Fibroblast of lung (primary cell): ENCODE measurements at regions not wholly inside any gene's neighbourhood (a gene's known extent, or its start where the extent isn't known, plus 50 kb on each side); places are given as distances from the start of the nearest gene placed in this dataset.

ENCODE experiments used
- DNase-seq, 2 donors: peaks; one replicate each; pipeline versions ENCODE4 v3.0.0 to v3.0.0-alpha.2; 2010; ENCODE audit warnings: low read depth in 2 of 2
- H2AFZ ChIP-seq: 2 replicates; pipeline ENCODE4 v1.5.1; 2012; ENCODE audit warnings: low read length, control low read depth, inconsistent platforms
- H3K27ac ChIP-seq: 2 replicates; pipeline ENCODE4 v1.5.1; 2011; ENCODE audit warnings: low read length, control low read depth; ENCODE audit not compliant: insufficient read depth
- H3K27me3 ChIP-seq: 2 replicates; pipeline ENCODE4 v1.5.1; 2011; ENCODE audit warnings: mild to moderate bottlenecking, low read length; ENCODE audit not compliant: control insufficient read depth, insufficient read depth
- H3K36me3 ChIP-seq: 2 replicates; pipeline ENCODE4 v1.5.1; 2011; ENCODE audit warnings: low read length; ENCODE audit not compliant: control insufficient read depth, insufficient read depth
- H3K4me1 ChIP-seq: 2 replicates; pipeline ENCODE4 v1.5.1; 2011; ENCODE audit warnings: low read length; ENCODE audit not compliant: control insufficient read depth, insufficient read depth; ENCODE audit errors: extremely low read depth
- H3K4me2 ChIP-seq: 2 replicates; pipeline ENCODE4 v1.5.1; 2011; ENCODE audit warnings: low read length, control low read depth; ENCODE audit not compliant: insufficient read depth; ENCODE audit errors: extremely low read depth
- H3K4me3 ChIP-seq, 4 experiments: fragments of 200-600 bp in 1 of 4; sonication (generic) in 1 of 4; replicated peaks in 1 of 4; 2 replicates each; pipeline ENCODE4 v1.5.1; 2011 to 2016; ENCODE audit warnings: low read length in 4 of 4, low read depth in 3 of 4, mild to moderate bottlenecking in 3 of 4, control low read depth in 2 of 4, inconsistent platforms in 1 of 4, mixed read lengths in 1 of 4; ENCODE audit not compliant: insufficient read depth in 1 of 4; ENCODE audit errors: control extremely low read depth in 1 of 4
- H3K79me2 ChIP-seq: 2 replicates; pipeline ENCODE4 v1.5.1; 2012; ENCODE audit warnings: mild to moderate bottlenecking, low read length, inconsistent platforms; ENCODE audit not compliant: control insufficient read depth, insufficient read depth
- H3K9ac ChIP-seq: 2 replicates; pipeline ENCODE4 v1.5.1; 2011; ENCODE audit warnings: mild to moderate bottlenecking, low read length, control low read depth; ENCODE audit not compliant: insufficient read depth
- H3K9me3 ChIP-seq: 2 replicates; pipeline ENCODE4 v1.5.1; 2012; ENCODE audit warnings: low read depth, low read length; ENCODE audit not compliant: control insufficient read depth, insufficient read depth
- H4K20me1 ChIP-seq: 2 replicates; pipeline ENCODE4 v1.5.1; 2011; ENCODE audit warnings: low read length; ENCODE audit not compliant: control insufficient read depth, insufficient read depth; ENCODE audit errors: extremely low read depth
- CTCF ChIP-seq, 2 donors: IDR thresholded peaks in 1 of 2; conservative IDR thresholded peaks in 1 of 2; 1 replicate in 1 of 2; 2 replicates in 1 of 2; pipeline ENCODE4 v1.5.1; 2011 to 2012; ENCODE audit warnings: low read length in 2 of 2, control low read depth in 1 of 2, inconsistent platforms in 1 of 2, low read depth in 1 of 2, mild to moderate bottlenecking in 1 of 2
- EZH2 ChIP-seq: IDR thresholded peaks from 2 replicates; pipeline ENCODE4 v1.5.1; 2012; ENCODE audit warnings: low read length, control low read depth, mild to moderate bottlenecking; ENCODE audit errors: missing control alignments

GRCh38 chr20:39144757-39145156 lies 182.6 kb downstream of the DHX35 start:
- Histone ChIP-seq H3K9ac (no peak overlapping the region), H3K79me2 (no peaks in the 10 kb centered on the region), H3K36me3 (no peaks in the 10 kb centered on the region), H2AFZ (no peak overlapping the region), H3K4me3 (no peak overlapping the region), H3K27me3 (no peaks in the 10 kb centered on the region), H3K4me1 (no peaks in the 10 kb centered on the region), H3K27ac (no peak overlapping the region), H4K20me1 (no peaks in the 10 kb centered on the region), H3K9me3 (no peaks in the 10 kb centered on the region), H3K4me2 (no peak overlapping the region)
- DNase-seq: no peak
- TF ChIP-seq CTCF (conservative IDR thresholded peaks at IDR 0.05 in 1 of 2, IDR thresholded peaks at IDR 0.05 in 1 of 2; ENCODE audit: low read depth in 1 of 2, low read length in 2 of 2) (no peak), EZH2 (no peak)

DNA sequence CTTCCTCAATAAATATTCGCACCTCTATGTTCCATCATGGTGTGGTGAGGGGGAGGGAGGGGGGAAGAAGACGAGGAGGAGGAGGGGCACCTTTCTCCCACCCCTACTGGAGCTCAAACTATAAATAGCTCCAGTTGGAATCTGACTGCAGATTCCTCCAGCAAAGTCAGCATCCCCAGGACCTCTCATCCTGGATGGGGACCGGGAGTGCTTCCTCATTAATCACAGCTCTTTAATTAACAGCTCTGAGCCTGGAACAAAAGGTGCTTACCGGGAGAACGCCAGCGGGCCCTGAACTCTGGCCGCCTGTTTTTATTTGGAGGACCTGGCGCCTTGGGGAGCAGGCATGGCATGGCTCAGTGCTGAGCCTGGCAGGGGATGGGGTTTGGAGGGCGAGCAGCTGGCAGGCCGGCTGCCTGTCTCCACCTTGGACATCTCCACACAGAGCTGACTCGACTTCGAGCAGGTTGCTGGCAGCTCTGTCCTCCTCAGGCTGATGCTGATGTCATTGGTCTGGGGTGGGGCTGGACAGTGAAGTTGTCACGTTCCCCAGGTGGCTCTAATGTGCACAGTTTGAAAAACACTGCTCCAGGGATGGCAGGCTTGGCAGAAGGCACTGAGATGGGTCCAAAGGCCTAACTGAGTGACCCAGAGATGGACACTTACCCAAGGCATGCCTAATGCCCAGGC lies 180.4 kb downstream of the DHX35 start:
- H4K20me1 ChIP-seq: no peaks in the 10 kb centered on the region
- no peaks in the 10 kb centered on the region for H3K79me2 ChIP-seq
- H3K9me3 ChIP-seq: no peaks in the 10 kb centered on the region
- H3K9ac ChIP-seq: no peak overlapping the region
- no peak for DNase-seq
- no peak overlapping the region for H3K4me2 ChIP-seq
- TF ChIP-seq CTCF (conservative IDR thresholded peaks at IDR 0.05 in 1 of 2, IDR thresholded peaks at IDR 0.05 in 1 of 2; ENCODE audit: low read depth in 1 of 2, low read length in 2 of 2): no peak
- TF ChIP-seq EZH2: no peak
- no peak overlapping the region for H2AFZ ChIP-seq
- no peaks in the 10 kb centered on the region for H3K4me1 ChIP-seq
- no peak overlapping the region for H3K4me3 ChIP-seq
- H3K27me3 ChIP-seq: no peaks in the 10 kb centered on the region
- no peak overlapping the region for H3K27ac ChIP-seq
- no peaks in the 10 kb centered on the region for H3K36me3 ChIP-seq

- no peak overlapping the region for H3K4me3 ChIP-seq
- H3K36me3 ChIP-seq: no peaks in the 10 kb centered on the region
- H3K4me1 ChIP-seq: no peaks in the 10 kb centered on the region
- H3K9me3 ChIP-seq: no peaks in the 10 kb centered on the region
- H3K4me2 ChIP-seq: no peak overlapping the region
- DNase-seq: no peak
- no peak overlapping the region for H2AFZ ChIP-seq
- no peak for TF ChIP-seq EZH2
- no peak for TF ChIP-seq CTCF (conservative IDR thresholded peaks at IDR 0.05 in 1 of 2, IDR thresholded peaks at IDR 0.05 in 1 of 2; ENCODE audit: low read depth in 1 of 2, low read length in 2 of 2)
- no peaks in the 10 kb centered on the region for H3K79me2 ChIP-seq
- no peaks in the 10 kb centered on the region for H3K27me3 ChIP-seq
- no peak overlapping the region for H3K27ac ChIP-seq
- no peaks in the 10 kb centered on the region for H4K20me1 ChIP-seq
- no peak overlapping the region for H3K9ac ChIP-seq
Measured at GRCh38 chr20:39137299-39137698, 175.2 kb downstream of the DHX35 start.
